GM10266 (cell line): ENCODE measurements at regions not wholly inside any gene's neighbourhood (a gene's known extent, or its start where the extent isn't known, plus 50 kb on each side); places are given as distances from the start of the nearest gene placed in this dataset.
"Not testable (repeated sequence)": the region's sequence is repeated elsewhere in the genome, so short reads cannot be mapped to it uniquely, and the experiment has no call there.

ENCODE experiments used
- DNase-seq: peaks from one replicate; pipeline ENCODE4 v3.0.0; 2012; ENCODE audit errors: extremely low spot score
- TF ChIP-seq, protein P1 (sequence below): IDR thresholded peaks from 2 replicates; pipeline ENCODE4 v1.5.1; 2012; ENCODE audit warnings: mild to moderate bottlenecking, low read depth; ENCODE audit not compliant: control insufficient read depth, insufficient read depth; ENCODE audit errors: missing control alignments

DNA sequence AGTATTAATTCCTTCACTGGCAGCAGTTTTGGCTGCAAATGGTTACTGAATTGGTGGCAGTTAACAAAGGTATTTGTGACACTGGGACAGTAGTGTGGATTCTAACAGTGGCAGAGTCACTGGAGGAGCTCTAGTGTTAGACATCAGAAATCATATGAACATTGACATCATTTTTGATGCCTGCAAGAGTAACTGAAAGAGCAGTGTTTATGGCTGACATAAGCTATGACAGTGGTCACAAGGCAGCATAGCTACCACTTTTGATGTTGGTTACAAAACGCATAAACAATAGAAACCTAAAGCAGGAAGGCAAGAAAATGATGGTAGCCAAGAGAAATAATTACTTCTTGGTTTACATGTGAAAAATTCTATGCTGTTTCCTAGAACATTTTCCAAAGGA is 326.7 kb upstream of the MAN1A1 start:
- TF ChIP-seq, protein P1, sequence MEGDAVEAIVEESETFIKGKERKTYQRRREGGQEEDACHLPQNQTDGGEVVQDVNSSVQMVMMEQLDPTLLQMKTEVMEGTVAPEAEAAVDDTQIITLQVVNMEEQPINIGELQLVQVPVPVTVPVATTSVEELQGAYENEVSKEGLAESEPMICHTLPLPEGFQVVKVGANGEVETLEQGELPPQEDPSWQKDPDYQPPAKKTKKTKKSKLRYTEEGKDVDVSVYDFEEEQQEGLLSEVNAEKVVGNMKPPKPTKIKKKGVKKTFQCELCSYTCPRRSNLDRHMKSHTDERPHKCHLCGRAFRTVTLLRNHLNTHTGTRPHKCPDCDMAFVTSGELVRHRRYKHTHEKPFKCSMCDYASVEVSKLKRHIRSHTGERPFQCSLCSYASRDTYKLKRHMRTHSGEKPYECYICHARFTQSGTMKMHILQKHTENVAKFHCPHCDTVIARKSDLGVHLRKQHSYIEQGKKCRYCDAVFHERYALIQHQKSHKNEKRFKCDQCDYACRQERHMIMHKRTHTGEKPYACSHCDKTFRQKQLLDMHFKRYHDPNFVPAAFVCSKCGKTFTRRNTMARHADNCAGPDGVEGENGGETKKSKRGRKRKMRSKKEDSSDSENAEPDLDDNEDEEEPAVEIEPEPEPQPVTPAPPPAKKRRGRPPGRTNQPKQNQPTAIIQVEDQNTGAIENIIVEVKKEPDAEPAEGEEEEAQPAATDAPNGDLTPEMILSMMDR: no peak
- no peak for DNase-seq

DNA sequence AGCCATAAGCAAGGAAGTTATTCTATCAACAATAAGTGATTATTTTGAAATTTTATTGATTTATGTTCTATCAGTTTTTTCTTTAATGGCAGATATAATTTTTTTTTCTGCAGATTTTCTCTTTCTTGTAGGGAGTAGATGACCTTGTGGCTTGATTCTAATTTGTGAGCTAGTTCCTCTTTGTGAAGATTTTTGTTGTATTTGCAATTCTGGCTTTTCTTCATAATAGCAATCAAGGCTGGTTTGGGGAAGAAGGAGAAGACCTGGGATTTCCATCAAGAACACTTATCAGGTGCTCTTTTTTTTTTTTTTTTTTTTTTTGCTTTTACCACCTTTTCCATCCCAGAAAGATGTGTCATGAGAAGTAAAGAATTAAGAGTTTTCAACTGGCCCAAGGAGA is 324.2 kb upstream of the MAN1A1 start:
- TF ChIP-seq, protein P1: no peak
- no peak for DNase-seq

DNA sequence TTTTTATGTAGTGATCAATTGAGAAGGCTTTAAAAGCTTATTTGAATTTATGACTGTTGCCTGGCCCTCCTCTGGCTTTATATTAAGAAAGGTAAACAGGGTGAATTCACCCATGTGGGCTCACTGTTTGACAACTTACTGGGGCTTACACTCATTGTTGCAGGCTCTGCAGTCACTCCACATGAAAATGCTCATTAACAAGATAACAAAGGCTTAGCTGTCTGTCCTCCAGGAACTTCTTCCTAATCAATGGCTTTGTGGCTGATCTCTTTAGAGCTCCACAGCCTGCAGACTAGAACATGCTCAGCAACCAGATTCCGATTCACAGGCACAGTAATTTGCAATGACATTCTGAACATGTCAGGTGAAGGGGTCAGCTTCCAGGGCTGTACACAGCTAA is 323.2 kb upstream of the MAN1A1 start:
- TF ChIP-seq, protein P1: no peak
- DNase-seq: no peak

DNA sequence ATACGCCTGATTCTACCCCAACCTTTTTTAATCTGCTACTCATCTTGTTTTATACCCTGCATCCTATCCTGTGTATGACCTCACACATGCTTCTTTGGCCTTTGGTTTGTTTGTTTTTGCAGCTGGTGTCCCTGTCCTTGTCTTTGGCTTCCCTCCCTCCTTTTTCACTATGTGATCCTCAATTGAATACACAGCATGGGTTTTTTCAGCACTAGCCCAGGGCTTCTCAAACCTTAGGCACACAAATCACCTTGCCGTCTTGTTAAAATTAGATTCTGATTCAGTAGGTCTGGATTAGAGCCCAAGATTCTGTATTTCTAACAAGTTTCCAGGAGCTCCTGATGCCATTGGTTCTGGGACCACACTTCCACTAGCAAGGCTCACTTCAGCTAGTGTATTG is 321.5 kb upstream of the MAN1A1 start:
- no peak for DNase-seq
- TF ChIP-seq, protein P1: no peak

DNA sequence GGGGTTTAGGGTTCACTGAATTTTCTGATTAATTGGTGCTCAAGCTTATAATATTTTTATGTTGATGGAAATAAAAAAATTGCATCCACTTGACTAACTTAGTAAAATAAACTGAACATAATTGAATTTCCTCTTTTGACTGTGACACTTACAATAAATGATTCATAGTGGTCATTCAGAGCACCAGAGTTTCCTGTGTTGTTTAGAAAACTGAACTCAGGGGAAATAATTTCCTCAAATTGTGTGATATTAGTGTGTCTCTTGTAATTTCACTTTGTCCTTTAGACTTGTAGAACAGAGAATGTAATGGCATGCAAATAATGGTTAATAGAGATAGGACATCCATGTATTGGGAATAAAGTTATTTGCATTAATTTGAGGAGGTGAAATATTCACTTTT is 319.7 kb upstream of the MAN1A1 start:
- no peak for DNase-seq
- TF ChIP-seq, protein P1: no peak

DNA sequence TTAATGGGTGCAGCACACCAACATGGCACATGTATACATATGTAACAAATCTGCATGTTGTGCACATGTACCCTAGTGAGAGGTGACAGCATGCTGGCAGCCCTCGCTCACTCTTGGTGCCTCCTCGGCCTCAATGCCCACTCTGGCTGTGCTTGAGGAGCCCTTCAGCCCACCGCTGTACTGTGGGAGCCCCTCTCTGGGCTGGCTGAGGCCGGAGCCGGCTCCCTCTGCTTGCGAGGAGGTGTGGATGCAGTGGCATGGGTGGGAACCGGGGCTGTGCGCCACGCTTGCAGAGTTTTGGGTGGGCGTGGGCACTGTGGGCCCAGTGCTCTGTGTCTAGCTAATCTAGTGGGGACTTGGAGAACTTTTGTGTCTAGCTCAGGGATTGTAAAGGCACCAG is 315.9 kb upstream of the MAN1A1 start:
- DNase-seq: not testable (repeated sequence)

DNA sequence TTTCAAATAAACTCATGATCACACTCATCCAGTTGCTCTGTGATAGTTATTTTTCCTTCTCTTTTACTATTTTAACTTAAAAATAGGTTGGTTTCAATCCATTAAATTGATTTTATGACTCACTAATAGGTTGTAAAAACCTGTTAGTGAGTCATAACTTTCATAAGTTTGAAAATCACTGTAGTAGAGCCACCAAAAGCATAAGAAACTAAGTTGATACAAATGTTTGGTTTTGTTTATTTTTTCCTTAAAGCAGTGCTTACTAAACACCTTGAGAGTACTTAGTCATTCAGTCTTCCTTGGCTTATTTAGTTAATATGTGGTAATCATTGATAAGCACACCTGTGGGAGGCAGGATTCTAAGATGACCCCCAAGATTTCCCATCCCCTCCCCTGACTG is 312.1 kb upstream of the MAN1A1 start:
- DNase-seq: no peak
- TF ChIP-seq, protein P1: no peak

DNA sequence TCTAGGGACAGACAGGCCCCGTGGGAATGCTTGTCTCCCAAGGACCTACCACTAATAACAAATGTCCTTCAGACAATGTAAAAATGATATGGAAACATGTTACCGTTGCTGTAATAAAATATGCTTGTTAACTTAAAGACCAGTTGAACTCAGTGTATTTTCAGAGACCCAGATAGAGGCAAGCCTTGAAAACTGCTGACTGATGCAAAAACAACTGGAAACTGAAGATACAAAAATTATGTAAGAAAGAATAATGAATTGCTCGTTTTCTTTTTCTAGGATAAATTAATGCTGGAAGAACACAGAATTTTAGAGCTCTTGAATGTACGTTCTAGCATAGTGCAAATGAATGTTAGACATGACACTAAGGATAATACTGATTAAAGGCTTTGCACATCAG is 311.5 kb upstream of the MAN1A1 start:
- no peak for DNase-seq
- TF ChIP-seq, protein P1: no peak
